K562 (cell line): ENCODE measurements at regions not wholly inside any gene's neighbourhood (a gene's known extent, or its start where the extent isn't known, plus 50 kb on each side); places are given as distances from the start of the nearest gene placed in this dataset.

Experiments used
- ATAC-seq: fragments of 200-7000 bp; cut with Tn5 transposase; 3 replicates; pipeline ENCODE4 v1.9.1; 2020; ENCODE audit warnings: moderate library complexity
- BruUV-seq: library from RNA; stranded (reverse); fragments of 400-500 nt; replicated peaks from 2 replicates; lab custom pipeline; 2021; lab: Mats Ljungman, UMichigan
- CTCF ChIA-PET: fragments of 300-600 bp; formaldehyde crosslinking; extraction: SDS; loops from one replicate; lab custom pipeline; 2021; ENCODE audit warnings: low intra/inter-chr PET ratio; lab: Yijun Ruan, JAX
- POLR2A ChIA-PET: fragments of 300-600, 350-650 bp; sonication (Branson Sonifier 250); formaldehyde crosslinking; extraction: SDS; loops from one replicate; lab custom pipeline; 2021; ENCODE audit warnings: antibody characterized with exemption, inconsistent platforms; lab: Yijun Ruan, JAX
- DNase-seq, 4 experiments: peaks; one replicate each; pipeline versions ENCODE4 v3.0.0 to v3.0.0-alpha.2; 2011 to 2018; ENCODE audit warnings: low spot score in 3 of 4, mixed read lengths in 3 of 4; ENCODE audit errors: extremely low read depth in 1 of 4
- FAIRE-seq: peaks from 2 replicates; lab custom pipeline; 2011; peaks lifted over from hg19 to GRCh38; lab: Jason Lieb, UNC
- H2AFZ ChIP-seq: 2 replicates; pipeline ENCODE4 v1.6.0; 2011; ENCODE audit warnings: low read depth, low read length, control low read depth, inconsistent platforms
- H3K27ac ChIP-seq: fragments of 200-600 bp; 3 replicates; pipeline ENCODE4 v1.8.0; 2011; ENCODE audit warnings: low read depth, mild to moderate bottlenecking, control low read depth, inconsistent platforms, low read length, moderate library complexity, mixed read lengths; ENCODE audit errors: extremely low read depth
- H3K27me3 ChIP-seq, 2 experiments: fragments of 300-600 bp in 1 of 2; 2 replicates in 1 of 2; 3 replicates in 1 of 2; pipeline versions ENCODE4 v1.6.0 to v1.8.0; 2011; ENCODE audit warnings: inconsistent platforms in 2 of 2, low read length in 2 of 2, mild to moderate bottlenecking in 1 of 2, mixed read lengths in 1 of 2, moderate library complexity in 1 of 2; ENCODE audit not compliant: control insufficient read depth in 2 of 2, insufficient read depth in 2 of 2
- H3K36me3 ChIP-seq: fragments of 300-600 bp; 3 replicates; pipeline ENCODE4 v1.8.0; 2011; ENCODE audit warnings: mild to moderate bottlenecking, low read length, inconsistent platforms; ENCODE audit not compliant: control insufficient read depth, insufficient read depth
- H3K4me1 ChIP-seq, 2 experiments: fragments of 200-600 bp in 1 of 2; replicated peaks in 1 of 2; 2 replicates in 1 of 2; 3 replicates in 1 of 2; pipeline versions ENCODE4 v1.5.1 to v1.8.0; 2011; ENCODE audit warnings: inconsistent platforms in 2 of 2, low read length in 2 of 2, mild to moderate bottlenecking in 1 of 2, mixed read lengths in 1 of 2, moderate library complexity in 1 of 2; ENCODE audit not compliant: control insufficient read depth in 2 of 2, insufficient read depth in 2 of 2
- H3K4me2 ChIP-seq: 2 replicates; pipeline ENCODE4 v1.6.1; 2011; ENCODE audit warnings: low read length, control low read depth, inconsistent platforms, mixed read lengths; ENCODE audit not compliant: insufficient read depth
- H3K4me3 ChIP-seq: fragments of 200-600 bp; sonication (generic), shearing (Covaris generic); 2 replicates; pipeline ENCODE4 v1.5.1; 2016; ENCODE audit warnings: control low read depth, inconsistent platforms
- H3K79me2 ChIP-seq: fragments of 200-600 bp; 3 replicates; pipeline ENCODE4 v1.8.0; 2011; ENCODE audit warnings: low read length, inconsistent platforms; ENCODE audit not compliant: control insufficient read depth, insufficient read depth
- H3K9ac ChIP-seq, 2 experiments: 2 replicates each; pipeline versions ENCODE4 v1.6.0 to v1.6.1; 2011; ENCODE audit warnings: low read depth in 2 of 2, low read length in 2 of 2, control low read depth in 1 of 2, inconsistent platforms in 1 of 2, mild to moderate bottlenecking in 1 of 2, mixed read lengths in 1 of 2; ENCODE audit not compliant: insufficient read depth in 1 of 2
- H3K9me1 ChIP-seq: one replicate; pipeline ENCODE4 v1.6.0; 2011; ENCODE audit warnings: inconsistent platforms, mild to moderate bottlenecking, low read length, moderate library complexity; ENCODE audit not compliant: control insufficient read depth, insufficient read depth
- H3K9me3 ChIP-seq: replicated peaks from 2 replicates; pipeline ENCODE4 v1.5.1; 2011; ENCODE audit warnings: low read depth, low read length, inconsistent platforms; ENCODE audit not compliant: control insufficient read depth, insufficient read depth
- H4K20me1 ChIP-seq: replicated peaks from 2 replicates; pipeline ENCODE4 v1.6.1; 2011; ENCODE audit warnings: low read length, inconsistent platforms, mixed read lengths; ENCODE audit not compliant: control insufficient read depth, insufficient read depth
- GTF2F1 ChIP-seq: IDR thresholded peaks from 2 replicates; pipeline ENCODE4 v1.6.1; 2011; ENCODE audit warnings: low read depth, low read length, improper control_type of control experiment
- HCFC1 ChIP-seq: IDR thresholded peaks from 2 replicates; pipeline ENCODE4 v1.6.1; 2012; ENCODE audit warnings: low read depth, low read length, improper control_type of control experiment
- HDGF ChIP-seq: fragments of 450-650 bp; IDR thresholded peaks from 2 replicates; pipeline ENCODE4 v1.6.1; 2016
- IRF9 ChIP-seq: fragments of 450-650 bp; IDR thresholded peaks from 2 replicates; pipeline ENCODE4 v1.6.1; 2016; ENCODE audit warnings: missing biosample characterization, missing genetic modification characterization
- KLF1 ChIP-seq: fragments of 450-650 bp; IDR thresholded peaks from 2 replicates; pipeline ENCODE4 v1.6.1; 2016; ENCODE audit warnings: missing genetic modification characterization, missing compliant biosample characterization
- NFATC3 ChIP-seq: fragments of 450-650 bp; IDR thresholded peaks from 2 replicates; pipeline ENCODE4 v1.6.1; 2017; ENCODE audit warnings: mild to moderate bottlenecking
- NFXL1 ChIP-seq: fragments of 450-650 bp; formaldehyde crosslinking; IDR thresholded peaks from 2 replicates; pipeline ENCODE4 v1.4.0; 2021; ENCODE audit warnings: mild to moderate bottlenecking
- TEAD4 ChIP-seq, 2 experiments: sonication (generic) in 1 of 2; formaldehyde crosslinking in 1 of 2; IDR thresholded peaks; 2 replicates each; pipeline versions ENCODE4 v1.6.1 to v1.8.0; 2012 to 2022; ENCODE audit warnings: borderline replicate concordance in 1 of 2, inconsistent platforms in 1 of 2, low read length in 1 of 2, mild to moderate bottlenecking in 1 of 2, missing genetic modification reagents in 1 of 2
- UBTF ChIP-seq, 2 experiments: IDR thresholded peaks; 2 replicates each; pipeline ENCODE4 v1.6.1; 2012; ENCODE audit warnings: improper control_type of control experiment in 2 of 2, low read depth in 2 of 2, low read length in 2 of 2, borderline replicate concordance in 1 of 2
- ZNF311 ChIP-seq: fragments of 250-450 bp; sonication (Bioruptor Pico); IDR thresholded peaks from 2 replicates; pipeline ENCODE4 v1.4.0; 2020; ENCODE audit warnings: mild to moderate bottlenecking, moderate library complexity
- ZNF318 ChIP-seq, 2 experiments: fragments of 450-650 bp; IDR thresholded peaks; 2 replicates each; pipeline ENCODE4 v1.6.1; 2016; ENCODE audit warnings: mild to moderate bottlenecking in 2 of 2, borderline replicate concordance in 1 of 2, low read depth in 1 of 2, moderate library complexity in 1 of 2
- ZNF778 ChIP-seq: fragments of 450-650 bp; formaldehyde crosslinking; IDR thresholded peaks from 2 replicates; pipeline ENCODE4 v1.4.0; 2020; ENCODE audit warnings: mild to moderate bottlenecking, moderate library complexity
- ZSCAN29 ChIP-seq: fragments of 450-650 bp; IDR thresholded peaks from 2 replicates; pipeline ENCODE4 v1.6.1; 2017
- WGBS: fragments of 100-300 bp; shearing (Covaris generic); methylation state at CpG from one replicate; pipeline ENCODE4 v1.1.6; 2016; ENCODE audit warnings: low coverage, mixed read lengths; ENCODE audit not compliant: insufficient coverage; ENCODE audit errors: missing lambda C conversion rate; 5-methylcytosine and 5-hydroxymethylcytosine counted together
- in situ Hi-C: fragments of 300-500 bp; cut with MboI; formaldehyde crosslinking; loops from 4 replicates; pipeline ENCODE4 v1.15.0; 2018; ENCODE audit warnings: inconsistent platforms, mixed read lengths
- intact Hi-C: fragments of 100-400 bp; cut with micrococcal nuclease; formaldehyde crosslinking; loops from 2 replicates; pipeline ENCODE4 v1.14.2; 2022

- H3K27me3 ChIP-seq: peaks cover 23 to 57% of the 10 kb centered on the region in 2 experiments
- H3K27ac ChIP-seq: no peak overlapping the region
- no peaks in the 10 kb centered on the region for H3K4me1 ChIP-seq
- DNase-seq: no peak
- intact Hi-C loops: no loop called here
- H3K4me2 ChIP-seq: no peak overlapping the region
- no peaks in the 10 kb centered on the region for H3K9me3 ChIP-seq
- ATAC-seq: no peak
- BruUV-seq: no TSS peak
- WGBS: 0% methylated on average over 2 of the region's 2 CpGs
- ChIA-PET POLR2A (interaction anchor here (0.5 to 1.5 kb wide), 4 partner anchors 8 to 198 kb away, joined by 3 read pairs; no protein-coding TSS in a partner anchor), CTCF (no interaction called here)
- no peaks in the 10 kb centered on the region for H3K79me2 ChIP-seq
- H4K20me1 ChIP-seq: no peaks in the 10 kb centered on the region
- no peak overlapping the region for H2AFZ ChIP-seq
- in situ Hi-C loops: no loop called here
- H3K9ac ChIP-seq: no peak overlapping the region
- H3K9me1 ChIP-seq: no peaks in the 10 kb centered on the region
- no peak for FAIRE-seq
- no peaks in the 10 kb centered on the region for H3K36me3 ChIP-seq
- H3K4me3 ChIP-seq: no peak overlapping the region
- TF ChIP-seq GTF2F1 (no peak), HDGF (no peak), ZNF318 (IDR thresholded peaks at IDR 0.05; ENCODE audit: borderline replicate concordance in 1 of 2, low read depth in 1 of 2) (no peak), UBTF (IDR thresholded peaks at IDR 0.05; ENCODE audit: borderline replicate concordance in 1 of 2, low read depth in 2 of 2, low read length in 2 of 2) (no peak), ZNF311 (no peak), ZSCAN29 (no peak), NFATC3 (no peak), IRF9 (tag) (no peak), TEAD4 (IDR thresholded peaks at IDR 0.05; ENCODE audit: low read length) (no peak), TEAD4 (CRISPR knock-in tag; IDR thresholded peaks at IDR 0.05; ENCODE audit: borderline replicate concordance) (no peak), NFXL1 (CRISPR knock-in tag) (no peak), KLF1 (tag) (no peak), ZNF778 (CRISPR knock-in tag) (no peak), HCFC1 (no peak)
These were observed 116.9 kb downstream of the C5orf15 start for GRCh38 chr5:133851521-133851920.
